GM12892 (cell line): ENCODE measurements at regions not wholly inside any gene's neighbourhood (a gene's known extent, or its start where the extent isn't known, plus 50 kb on each side); places are given as distances from the start of the nearest gene placed in this dataset.

Experiments used
- POLR2A ChIP-seq: IDR thresholded peaks from 2 replicates; pipeline ENCODE4 v1.6.1; 2011; ENCODE audit warnings: low read depth, low read length, control low read depth
- POLR2AphosphoS5 ChIP-seq: IDR thresholded peaks from 2 replicates; pipeline ENCODE4 v1.6.1; 2011; ENCODE audit warnings: low read depth, low read length, control low read depth
- TAF1 ChIP-seq: IDR thresholded peaks from 2 replicates; pipeline ENCODE4 v1.6.1; 2011; ENCODE audit warnings: low read depth, mild to moderate bottlenecking, control low read depth, low read length, borderline replicate concordance

GRCh38 chr16:72425571-72426341 lies 253.8 kb upstream of the PMFBP1 start:
- no peak for TF ChIP-seq POLR2AphosphoS5
- no peak for TF ChIP-seq POLR2A
- TF ChIP-seq TAF1, result no peak
